Uterus (tissue), 3 donors: ENCODE measurements at regions not wholly inside any gene's neighbourhood (a gene's known extent, or its start where the extent isn't known, plus 50 kb on each side); places are given as distances from the start of the nearest gene placed in this dataset.

Experiments
- DNase-seq, 2 donors: peaks; one replicate each; pipeline ENCODE4 v3.0.0-alpha.2; 2019 to 2020
- H3K27ac ChIP-seq, 2 donors: fragments of 200-600 bp; sonication (generic); 1 replicate in 1 of 2; 2 replicates in 1 of 2; pipeline ENCODE4 v1.5.1; 2016 to 2018
- H3K27me3 ChIP-seq, 2 donors: fragments of 200-600 bp; sonication (generic); one replicate each; pipeline ENCODE4 v1.5.1; 2018 to 2019; ENCODE audit warnings: control low read depth in 1 of 2
- H3K36me3 ChIP-seq, 2 donors: fragments of 200-600 bp; sonication (generic); one replicate each; pipeline ENCODE4 v1.5.1; 2019; ENCODE audit warnings: control low read depth in 1 of 2
- H3K4me1 ChIP-seq, 2 donors: fragments of 200-600 bp; sonication (generic); one replicate each; pipeline ENCODE4 v1.5.1; 2018 to 2019; ENCODE audit warnings: control low read depth in 1 of 2
- H3K4me3 ChIP-seq, 2 donors: fragments of 200-600 bp; sonication (generic); 1 replicate in 1 of 2; 2 replicates in 1 of 2; pipeline ENCODE4 v1.5.1; 2018 to 2019; ENCODE audit warnings: mild to moderate bottlenecking in 1 of 2
- H3K9me3 ChIP-seq, 2 donors: fragments of 200-600 bp; sonication (generic); one replicate each; pipeline ENCODE4 v1.5.1; 2019; ENCODE audit warnings: control low read depth in 1 of 2
- POLR2A ChIP-seq, 2 donors: fragments of 450-650 bp; IDR thresholded peaks; one replicate each; pipeline ENCODE4 v1.6.1; 2016; ENCODE audit warnings: antibody characterized with exemption in 2 of 2, mild to moderate bottlenecking in 1 of 2, moderate library complexity in 1 of 2
- intact Hi-C: fragments of 100-400 bp; cut with DNase I; formaldehyde crosslinking; loops from one replicate; pipeline ENCODE4 v1.15.1; 2023; ENCODE audit warnings: low total_unique reads
- TF ChIP-seq, protein P1 (sequence below), 4 experiments: fragments of 200-600 bp in 2 of 4; fragments of 450-650 bp in 2 of 4; sonication (generic) in 2 of 4; IDR thresholded peaks; one replicate each; pipeline ENCODE4 v1.5.1; 2016 to 2019; ENCODE audit warnings: antibody characterized with exemption in 4 of 4, mild to moderate bottlenecking in 2 of 4, moderate library complexity in 1 of 4
- donor health status: DM: yes; HTN: yes; CAD: no.

GRCh38 chr4:81375745-81376144, 96.0 kb downstream of the RASGEF1B start:
- Histone ChIP-seq H3K36me3 (no peaks in the 10 kb centered on the region), H3K4me1 (no peaks in the 10 kb centered on the region), H3K4me3 (no peak overlapping the region), H3K9me3 (no peaks in the 10 kb centered on the region), H3K27ac (no peak overlapping the region), H3K27me3 (no peaks in the 10 kb centered on the region)
- no peak for TF ChIP-seq POLR2A (IDR thresholded peaks at IDR 0.05)
- TF ChIP-seq, protein P1, sequence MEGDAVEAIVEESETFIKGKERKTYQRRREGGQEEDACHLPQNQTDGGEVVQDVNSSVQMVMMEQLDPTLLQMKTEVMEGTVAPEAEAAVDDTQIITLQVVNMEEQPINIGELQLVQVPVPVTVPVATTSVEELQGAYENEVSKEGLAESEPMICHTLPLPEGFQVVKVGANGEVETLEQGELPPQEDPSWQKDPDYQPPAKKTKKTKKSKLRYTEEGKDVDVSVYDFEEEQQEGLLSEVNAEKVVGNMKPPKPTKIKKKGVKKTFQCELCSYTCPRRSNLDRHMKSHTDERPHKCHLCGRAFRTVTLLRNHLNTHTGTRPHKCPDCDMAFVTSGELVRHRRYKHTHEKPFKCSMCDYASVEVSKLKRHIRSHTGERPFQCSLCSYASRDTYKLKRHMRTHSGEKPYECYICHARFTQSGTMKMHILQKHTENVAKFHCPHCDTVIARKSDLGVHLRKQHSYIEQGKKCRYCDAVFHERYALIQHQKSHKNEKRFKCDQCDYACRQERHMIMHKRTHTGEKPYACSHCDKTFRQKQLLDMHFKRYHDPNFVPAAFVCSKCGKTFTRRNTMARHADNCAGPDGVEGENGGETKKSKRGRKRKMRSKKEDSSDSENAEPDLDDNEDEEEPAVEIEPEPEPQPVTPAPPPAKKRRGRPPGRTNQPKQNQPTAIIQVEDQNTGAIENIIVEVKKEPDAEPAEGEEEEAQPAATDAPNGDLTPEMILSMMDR (IDR thresholded peaks at IDR 0.05), result no peak
- DNase-seq, result no peak
- intact Hi-C loops, result no loop called here

DNA sequence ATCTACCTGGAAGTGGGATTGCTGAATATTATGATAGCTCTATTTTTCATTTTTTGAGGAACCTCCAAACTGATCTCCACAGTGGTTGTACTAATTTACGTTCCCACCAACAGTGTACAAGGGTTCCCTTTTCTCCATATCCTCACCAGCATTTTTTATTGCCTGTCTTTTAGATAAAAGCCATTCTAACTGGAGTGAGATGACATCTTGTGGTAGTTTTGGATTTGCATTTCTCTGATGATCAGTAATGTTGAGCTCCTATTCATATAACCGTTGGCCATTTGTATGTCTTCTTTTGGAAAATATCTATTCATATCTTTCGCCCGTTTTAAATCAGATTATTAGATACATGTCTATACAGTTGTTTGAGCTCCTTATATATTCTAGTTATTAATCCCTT, 101.8 kb downstream of the RASGEF1B start:
- Histone ChIP-seq H3K9me3 (no peaks in the 10 kb centered on the region), H3K36me3 (no peaks in the 10 kb centered on the region), H3K4me3 (no peak overlapping the region), H3K27ac (no peak overlapping the region), H3K27me3 (no peaks in the 10 kb centered on the region), H3K4me1 (no peaks in the 10 kb centered on the region)
- DNase-seq, result no peak
- TF ChIP-seq, protein P1 (IDR thresholded peaks at IDR 0.05), result no peak
- no peak for TF ChIP-seq POLR2A (IDR thresholded peaks at IDR 0.05)
- intact Hi-C loops, result no loop called here

- H3K4me1 ChIP-seq, result no peaks in the 10 kb centered on the region
- no peak for DNase-seq
- no peak overlapping the region for H3K27ac ChIP-seq
- H3K9me3 ChIP-seq, result no peaks in the 10 kb centered on the region
- intact Hi-C loops, result no loop called here
- H3K27me3 ChIP-seq, result no peaks in the 10 kb centered on the region
- no peaks in the 10 kb centered on the region for H3K36me3 ChIP-seq
- H3K4me3 ChIP-seq, result no peak overlapping the region
- TF ChIP-seq POLR2A (IDR thresholded peaks at IDR 0.05), result no peak
- TF ChIP-seq, protein P1 (IDR thresholded peaks at IDR 0.05), result no peak
Measured at GRCh38 chr4:81366779-81367178, 104.9 kb downstream of the RASGEF1B start.

DNA sequence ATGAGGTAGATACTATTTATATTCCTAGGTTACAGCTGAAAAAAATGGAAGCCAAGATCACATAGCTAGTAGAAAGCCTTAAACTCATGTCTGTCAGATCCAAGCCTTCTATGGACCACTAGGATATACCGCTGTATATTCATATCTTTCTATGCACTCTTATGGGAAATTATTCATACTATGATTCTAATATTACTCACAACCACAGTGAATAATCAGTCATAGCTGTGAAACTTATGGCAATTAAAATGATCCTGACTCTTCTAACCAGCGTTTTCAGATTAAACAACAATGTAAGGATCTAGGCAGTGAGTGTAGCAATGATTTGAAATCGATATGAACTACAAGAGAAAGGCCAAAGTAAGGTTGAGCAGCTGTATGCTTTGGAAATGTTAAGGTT, 111.0 kb downstream of the RASGEF1B start:
- Histone ChIP-seq H3K4me1 (no peaks in the 10 kb centered on the region), H3K36me3 (no peaks in the 10 kb centered on the region), H3K9me3 (no peaks in the 10 kb centered on the region), H3K27ac (no peak overlapping the region), H3K4me3 (no peak overlapping the region), H3K27me3 (no peaks in the 10 kb centered on the region)
- no peak for TF ChIP-seq POLR2A (IDR thresholded peaks at IDR 0.05)
- TF ChIP-seq, protein P1 (IDR thresholded peaks at IDR 0.05), result no peak
- no peak for DNase-seq
- intact Hi-C loops, result no loop called here

GRCh38 chr4:81359207-81359606, 112.5 kb downstream of the RASGEF1B start:
- TF ChIP-seq POLR2A (IDR thresholded peaks at IDR 0.05), result no peak
- TF ChIP-seq, protein P1 (IDR thresholded peaks at IDR 0.05), result no peak
- Histone ChIP-seq H3K9me3 (no peaks in the 10 kb centered on the region), H3K4me3 (no peak overlapping the region), H3K27ac (no peak overlapping the region), H3K36me3 (no peaks in the 10 kb centered on the region), H3K27me3 (no peaks in the 10 kb centered on the region), H3K4me1 (no peaks in the 10 kb centered on the region)
- DNase-seq, result no peak
- intact Hi-C loops, result no loop called here
